NCI-H2171 (cell line): ENCODE measurements at regions not wholly inside any gene's neighbourhood (a gene's known extent, or its start where the extent isn't known, plus 50 kb on each side); places are given as distances from the start of the nearest gene placed in this dataset.

Experiments
- DNase-seq: peaks from one replicate; lab custom pipeline; 2025; lab: John Stamatoyannopoulos, UW

DNA sequence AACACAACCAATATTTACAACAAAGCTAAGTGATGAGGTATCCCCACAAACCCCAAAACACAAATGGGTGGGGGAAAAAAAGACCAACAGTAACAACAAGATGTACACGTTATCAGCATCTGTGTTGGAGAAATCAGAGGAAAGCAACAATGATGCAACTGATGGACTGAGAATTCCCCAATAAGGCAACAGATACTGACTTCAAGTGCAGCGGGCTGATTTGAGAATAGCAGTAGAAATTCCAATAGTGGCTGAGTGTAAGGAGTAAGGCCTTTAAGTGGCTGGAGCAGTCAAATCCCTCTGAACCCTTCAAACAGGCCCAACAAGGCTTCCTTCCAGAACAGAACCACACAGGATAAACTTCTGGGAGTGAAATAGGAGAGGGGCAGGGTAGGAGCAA is 97.6 kb downstream of the TM2D1 start:
- no peak for DNase-seq

DNA sequence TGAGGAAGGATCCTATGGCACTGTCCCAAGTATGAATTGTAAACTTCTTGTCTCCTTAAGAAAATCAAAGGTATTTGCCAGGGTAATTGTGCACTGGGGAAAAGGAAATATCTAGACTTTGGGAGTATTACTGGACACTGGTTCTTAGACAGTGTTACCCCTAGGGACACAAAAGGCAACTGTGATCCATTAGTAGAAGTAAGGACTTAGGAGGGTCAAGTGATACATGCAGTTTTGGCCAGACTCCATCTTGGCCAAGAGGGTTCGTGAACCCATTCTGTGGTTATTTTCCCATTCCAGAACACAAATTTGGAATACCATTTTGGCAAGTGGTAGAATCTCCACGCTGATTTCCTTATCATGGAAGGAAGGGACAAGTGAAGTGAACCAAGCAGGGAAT is 98.1 kb downstream of the TM2D1 start:
- DNase-seq: no peak

DNA sequence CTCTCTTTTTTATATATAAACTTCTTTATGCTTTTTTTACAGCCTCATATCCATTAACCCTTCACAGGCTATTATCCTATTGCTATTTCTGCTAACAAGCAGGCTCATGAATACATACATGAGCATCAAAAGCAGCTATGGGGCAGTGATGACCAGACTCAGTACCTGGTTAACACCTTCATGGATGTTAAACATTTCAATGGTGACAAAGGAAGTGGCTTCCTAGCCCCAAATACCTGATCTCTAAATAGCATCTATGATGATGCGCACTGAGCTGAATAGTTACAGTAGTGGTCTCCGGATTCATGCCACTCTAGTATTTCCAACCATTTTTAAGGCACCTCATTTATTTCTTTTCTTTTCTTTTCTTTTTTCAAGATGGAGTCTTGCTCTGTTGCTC is 101.1 kb downstream of the TM2D1 start:
- no peak for DNase-seq

DNA sequence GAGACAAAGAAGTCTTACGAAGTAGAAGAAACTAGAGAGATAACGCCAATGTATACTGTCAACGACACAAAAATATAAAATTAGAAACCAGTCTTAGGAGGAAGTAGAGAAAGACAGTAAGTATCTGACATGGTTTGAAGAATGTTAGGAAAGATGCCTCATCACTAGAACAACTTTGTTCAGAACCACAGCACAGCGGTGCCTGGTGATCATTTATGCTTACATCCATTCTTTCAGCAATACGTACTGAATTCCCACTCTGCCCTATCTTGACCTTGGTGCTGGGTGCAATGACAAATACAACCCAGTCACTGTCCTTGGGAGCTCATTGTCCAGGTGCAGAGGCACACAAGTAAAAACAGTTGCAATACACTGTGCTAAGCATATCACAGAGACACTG is 104.4 kb downstream of the TM2D1 start:
- DNase-seq: no peak

DNA sequence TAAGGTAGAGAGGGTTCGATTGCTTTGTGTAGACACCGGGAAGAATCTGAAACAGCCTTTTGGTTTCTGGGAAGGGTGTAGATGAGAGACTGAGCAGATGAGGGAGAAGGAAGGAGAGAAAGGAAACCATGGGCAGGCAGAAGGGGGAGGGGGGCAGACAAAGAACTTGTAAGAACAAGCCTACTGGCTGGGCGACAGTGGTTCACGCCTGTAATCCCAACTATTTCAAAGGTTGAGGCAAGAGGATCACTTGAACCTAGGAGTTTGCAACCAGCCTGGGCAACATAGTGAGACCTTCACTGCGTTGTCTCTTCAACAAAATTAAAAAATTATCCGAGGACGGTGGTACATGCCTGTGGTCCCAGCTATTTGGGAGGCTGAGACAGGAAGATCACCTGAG is 106.2 kb downstream of the TM2D1 start:
- no peak for DNase-seq

DNA sequence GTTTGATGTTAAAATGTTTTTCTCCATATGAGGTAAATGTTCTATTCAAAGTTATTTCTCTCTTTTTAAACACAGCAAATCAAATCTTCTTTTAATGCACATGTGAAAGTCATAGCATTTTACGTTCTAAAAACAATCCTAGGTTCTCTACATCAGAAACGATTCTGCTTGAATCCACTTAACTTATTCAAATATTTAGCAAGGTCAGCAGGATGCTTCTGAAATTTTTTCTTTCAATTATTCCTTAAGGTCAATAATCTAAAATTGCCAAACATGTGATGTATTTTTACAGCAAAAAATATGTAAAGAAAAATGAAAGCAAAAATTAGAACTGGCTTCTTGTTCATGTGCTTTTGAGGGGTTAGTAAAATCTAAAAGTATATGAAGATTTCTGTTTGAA is 106.7 kb downstream of the TM2D1 start:
- DNase-seq: no peak

DNA sequence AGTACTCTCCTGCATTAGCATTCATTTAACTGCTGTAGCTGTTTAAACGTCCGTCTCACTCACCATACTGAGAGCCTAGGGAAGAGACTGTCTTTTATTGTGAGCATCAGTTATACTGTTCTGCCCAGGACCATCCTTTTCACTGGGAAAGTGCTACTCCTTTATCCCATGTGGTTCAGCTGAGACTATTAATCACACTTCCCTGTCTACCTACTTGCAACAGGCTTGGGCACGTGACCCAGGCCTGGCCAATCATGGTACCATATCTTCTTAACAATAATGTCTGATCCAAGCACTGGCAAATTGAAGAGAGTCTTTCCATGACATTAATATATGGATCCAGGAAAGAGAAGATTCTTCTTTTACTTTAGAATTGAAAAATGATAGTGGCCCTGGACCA is 108.1 kb downstream of the TM2D1 start:
- DNase-seq: no peak

DNA sequence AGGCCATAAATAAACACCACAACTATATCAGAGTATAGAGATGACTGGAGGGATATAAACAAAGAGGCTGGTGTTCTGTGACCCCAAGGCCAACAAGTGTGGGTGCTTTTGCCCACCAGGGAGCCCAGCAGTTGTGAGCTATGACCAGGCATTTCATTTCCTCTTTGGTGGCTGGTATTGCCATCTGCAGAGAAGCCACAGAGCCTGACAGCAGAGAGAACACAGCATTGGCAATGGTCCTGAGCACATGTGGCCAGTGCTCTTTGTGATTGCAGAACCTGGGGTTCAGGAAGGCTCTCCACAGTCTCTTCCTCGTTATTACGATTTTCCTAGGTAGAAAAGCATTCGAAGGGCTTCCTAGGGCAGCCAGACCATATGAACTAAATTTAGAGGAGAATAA is 112.3 kb downstream of the TM2D1 start:
- no peak for DNase-seq

DNA sequence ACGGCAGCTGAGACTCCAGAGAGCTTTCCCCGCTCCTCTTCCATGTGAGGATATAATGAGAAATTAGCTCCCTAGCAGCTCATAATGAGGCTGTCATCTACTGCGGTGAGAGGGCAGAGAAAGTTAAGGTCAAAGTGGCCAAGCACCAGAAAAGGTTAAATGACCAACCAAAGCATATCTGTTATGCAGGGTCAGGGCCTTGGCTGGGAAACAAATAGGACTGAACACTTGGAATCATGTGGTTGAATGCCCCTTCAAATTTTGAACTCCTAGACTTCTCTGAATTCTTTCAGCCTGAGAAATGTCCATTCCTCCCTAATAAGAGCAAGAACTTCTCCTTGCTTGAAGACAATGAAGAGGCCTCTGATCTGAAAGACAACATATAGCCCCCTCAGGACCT is 115.9 kb downstream of the TM2D1 start:
- DNase-seq: no peak

DNA sequence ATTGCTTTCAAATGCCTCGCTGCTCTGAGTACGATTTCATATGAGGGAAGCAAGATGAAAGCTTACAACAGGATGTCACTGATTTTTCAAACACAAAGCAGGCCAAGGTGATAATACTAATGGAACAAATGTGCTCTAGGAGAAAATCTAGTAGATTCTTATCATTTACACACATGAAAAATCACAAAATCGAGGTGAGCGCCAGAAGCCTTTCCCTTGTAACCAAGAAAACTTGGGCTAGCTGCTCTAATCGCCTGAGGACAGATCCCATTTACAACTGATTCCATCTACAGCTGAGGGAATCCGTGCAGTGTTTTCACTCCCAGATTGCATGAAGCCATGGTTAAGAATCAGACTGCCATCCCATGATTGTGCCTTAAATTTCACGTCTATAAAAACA is 117.5 kb downstream of the TM2D1 start:
- no peak for DNase-seq

DNA sequence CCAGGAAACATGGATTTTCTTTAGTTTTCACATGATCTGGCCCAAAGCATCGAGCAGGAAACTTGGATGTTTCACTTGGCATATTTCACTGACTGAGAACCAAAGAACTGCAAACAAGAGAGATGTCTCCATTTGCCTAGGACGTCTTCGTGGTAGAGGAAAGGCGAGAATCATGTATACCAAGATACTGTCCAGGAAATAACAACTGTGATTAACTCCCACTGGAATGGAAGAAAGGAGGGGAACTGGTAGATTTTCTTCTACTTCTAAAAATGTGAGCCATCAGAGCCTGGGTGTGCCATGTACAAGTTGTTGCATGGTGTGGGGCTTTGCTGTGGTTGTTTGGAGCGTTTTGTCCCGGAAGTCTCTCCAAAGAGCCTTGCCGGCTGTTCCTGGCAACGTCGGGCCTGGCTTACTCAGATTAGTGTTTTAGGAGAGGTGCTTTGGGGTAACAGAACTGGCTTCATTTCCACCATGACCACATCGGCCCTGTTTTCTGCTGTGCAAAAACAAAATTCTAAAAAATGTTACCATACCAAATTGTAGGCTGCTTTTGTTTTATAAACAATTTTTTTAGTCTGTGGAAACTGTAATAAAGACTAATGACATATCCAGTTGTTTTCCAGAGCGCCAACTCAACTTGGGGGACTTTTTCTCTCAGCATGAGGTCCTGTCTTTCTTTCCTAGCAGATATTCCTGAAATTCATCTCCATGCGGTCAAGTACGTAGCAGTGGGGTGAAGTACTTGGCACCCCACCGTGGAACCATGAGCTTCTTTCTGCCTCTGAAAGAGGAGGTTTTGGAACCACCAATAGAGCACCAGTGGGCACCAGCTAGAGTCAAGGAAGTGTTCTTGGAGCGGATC is 118.3 kb downstream of the TM2D1 start:
- no peak for DNase-seq

DNA sequence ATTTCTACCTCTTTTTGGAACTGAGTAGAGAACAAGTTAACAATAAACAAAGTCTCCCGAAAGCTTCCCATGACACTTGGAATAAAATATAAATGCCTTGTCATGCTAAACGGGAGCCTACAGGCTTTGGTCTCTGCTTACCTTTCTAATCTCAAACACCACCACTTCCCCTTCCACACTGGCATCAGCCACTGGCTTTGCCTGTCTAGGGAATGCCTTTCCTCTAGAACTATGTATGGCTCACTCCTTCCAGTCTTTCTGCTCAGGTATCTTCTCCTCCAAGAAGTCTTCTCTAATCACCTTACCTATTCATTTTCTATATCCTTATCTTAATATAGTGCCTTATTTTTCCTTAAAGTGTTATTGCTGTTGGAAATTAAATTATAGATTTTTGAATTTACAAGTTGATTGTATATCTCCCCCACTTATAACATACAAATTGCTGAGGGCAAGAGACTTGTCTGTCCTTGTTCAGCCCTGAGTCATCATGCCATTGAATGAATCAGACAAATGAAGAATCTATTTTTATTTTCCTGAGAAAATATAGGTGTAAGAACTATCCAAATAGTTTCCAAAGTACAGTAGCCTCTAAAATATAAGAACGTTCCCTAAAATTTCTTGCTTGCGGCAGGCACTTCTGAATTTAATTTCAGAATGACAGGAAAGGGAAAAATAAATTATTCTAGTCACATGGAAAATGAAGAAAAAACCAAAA is 119.2 kb downstream of the TM2D1 start:
- no peak for DNase-seq

DNA sequence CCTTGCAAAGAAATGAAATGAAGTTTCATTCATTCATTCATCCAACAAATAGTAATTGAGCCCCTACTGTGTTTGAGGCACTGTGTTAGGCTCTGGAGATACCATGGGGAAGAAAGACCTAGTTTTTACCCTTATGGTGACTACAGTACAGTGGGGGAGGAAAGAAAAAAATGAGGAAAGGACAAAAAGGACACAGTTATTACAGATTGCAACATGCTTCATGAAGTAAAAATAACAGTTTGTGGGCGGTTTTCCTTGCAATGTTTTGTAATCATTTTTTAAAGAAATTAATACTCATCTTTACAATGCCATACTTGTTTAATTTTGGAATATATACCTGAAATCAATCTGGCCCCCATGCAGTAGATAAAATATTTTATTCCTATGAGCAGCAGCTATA is 120.3 kb downstream of the TM2D1 start:
- DNase-seq: no peak

DNA sequence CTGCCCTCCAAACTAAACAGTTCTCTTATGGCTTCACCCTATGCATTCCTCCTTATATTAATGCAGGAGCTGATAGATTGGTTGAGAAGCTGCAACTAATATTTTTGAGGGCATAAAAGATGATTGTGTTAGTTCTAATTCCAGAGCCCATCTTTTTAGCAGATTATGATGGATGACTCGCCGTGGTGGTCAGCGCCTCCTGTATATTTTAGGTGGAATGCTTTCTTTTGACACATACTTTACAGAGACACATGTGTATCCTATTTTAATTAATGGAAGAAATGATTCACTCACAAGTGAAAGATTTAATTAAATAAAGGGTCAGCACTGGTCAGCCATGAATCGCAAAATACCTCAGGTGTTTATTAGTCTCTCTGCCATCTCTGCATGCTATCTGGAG is 120.7 kb downstream of the TM2D1 start:
- DNase-seq: no peak

DNA sequence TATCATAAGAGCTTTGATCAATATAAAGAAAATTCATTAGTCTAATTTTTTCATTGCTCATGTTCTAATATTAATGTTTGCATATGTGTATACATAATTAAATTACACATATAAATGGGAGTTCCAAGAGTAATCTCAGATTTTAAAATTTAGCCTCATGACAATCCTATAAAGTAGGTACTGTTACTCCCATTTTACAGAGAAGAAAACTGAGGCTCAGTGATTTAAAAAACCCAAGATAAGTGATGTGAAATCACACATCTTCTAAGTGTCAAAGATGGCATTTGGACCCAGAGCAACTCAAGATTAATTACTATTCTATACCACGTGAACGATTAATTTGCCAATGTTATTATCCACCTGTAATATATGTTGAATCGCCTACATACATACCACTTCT is 122.3 kb downstream of the TM2D1 start:
- no peak for DNase-seq

DNA sequence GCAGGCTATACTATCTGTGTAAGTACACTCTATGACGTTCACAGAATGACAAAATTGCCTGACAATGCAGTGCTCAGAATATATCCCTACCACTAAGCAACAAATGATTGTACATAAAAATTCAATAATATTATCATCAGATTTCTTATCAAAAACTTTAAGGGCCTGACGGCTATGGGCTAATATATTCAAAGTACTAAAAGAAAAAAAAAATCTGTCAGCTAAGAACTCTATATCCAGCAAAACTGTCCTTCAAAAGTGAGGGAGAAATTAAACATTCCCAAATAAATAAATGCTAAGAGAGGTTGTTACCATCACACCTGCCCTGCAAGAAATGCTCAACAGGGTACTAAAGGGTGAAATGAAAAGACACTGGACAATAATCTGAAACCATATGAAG is 127.3 kb downstream of the TM2D1 start:
- no peak for DNase-seq

DNA sequence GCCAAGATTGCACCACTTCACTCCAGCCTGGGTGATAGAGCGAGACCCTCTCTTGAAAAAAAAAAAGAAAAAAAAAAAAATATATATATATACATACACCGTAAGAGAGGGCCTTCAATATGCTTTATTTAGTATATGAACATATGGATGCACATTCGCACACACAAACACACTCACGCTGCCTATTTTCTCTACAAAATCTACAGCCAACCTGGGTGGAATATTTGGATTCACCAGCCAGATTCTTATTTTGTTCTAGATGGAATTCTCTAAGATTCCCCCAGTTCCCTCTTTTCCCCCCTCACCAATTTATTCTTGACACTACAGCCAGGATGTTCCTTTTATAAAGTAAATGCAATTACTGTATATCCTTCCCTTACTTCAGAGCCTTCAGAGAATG is 131.6 kb downstream of the TM2D1 start:
- no peak for DNase-seq

DNA sequence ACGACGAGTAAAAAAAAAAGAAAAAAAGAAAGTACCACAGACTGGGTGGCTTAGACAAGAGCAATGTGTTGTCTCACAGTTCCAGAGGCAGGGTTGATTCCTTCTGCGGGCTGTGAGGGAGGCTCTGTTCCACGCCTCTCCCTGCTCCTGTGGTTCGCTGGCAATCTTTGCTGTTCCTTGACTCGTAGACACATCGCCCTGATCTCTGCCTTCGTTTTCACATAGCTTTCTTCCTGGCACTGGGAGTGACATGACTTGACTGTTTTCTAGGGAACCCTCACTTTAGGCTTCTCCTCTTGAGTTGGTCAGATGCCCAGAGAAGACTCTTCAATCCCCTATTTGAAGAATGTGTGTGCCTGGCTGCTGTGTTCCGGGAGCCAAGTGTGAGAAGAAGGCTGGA is 133.6 kb downstream of the TM2D1 start:
- DNase-seq: no peak

DNA sequence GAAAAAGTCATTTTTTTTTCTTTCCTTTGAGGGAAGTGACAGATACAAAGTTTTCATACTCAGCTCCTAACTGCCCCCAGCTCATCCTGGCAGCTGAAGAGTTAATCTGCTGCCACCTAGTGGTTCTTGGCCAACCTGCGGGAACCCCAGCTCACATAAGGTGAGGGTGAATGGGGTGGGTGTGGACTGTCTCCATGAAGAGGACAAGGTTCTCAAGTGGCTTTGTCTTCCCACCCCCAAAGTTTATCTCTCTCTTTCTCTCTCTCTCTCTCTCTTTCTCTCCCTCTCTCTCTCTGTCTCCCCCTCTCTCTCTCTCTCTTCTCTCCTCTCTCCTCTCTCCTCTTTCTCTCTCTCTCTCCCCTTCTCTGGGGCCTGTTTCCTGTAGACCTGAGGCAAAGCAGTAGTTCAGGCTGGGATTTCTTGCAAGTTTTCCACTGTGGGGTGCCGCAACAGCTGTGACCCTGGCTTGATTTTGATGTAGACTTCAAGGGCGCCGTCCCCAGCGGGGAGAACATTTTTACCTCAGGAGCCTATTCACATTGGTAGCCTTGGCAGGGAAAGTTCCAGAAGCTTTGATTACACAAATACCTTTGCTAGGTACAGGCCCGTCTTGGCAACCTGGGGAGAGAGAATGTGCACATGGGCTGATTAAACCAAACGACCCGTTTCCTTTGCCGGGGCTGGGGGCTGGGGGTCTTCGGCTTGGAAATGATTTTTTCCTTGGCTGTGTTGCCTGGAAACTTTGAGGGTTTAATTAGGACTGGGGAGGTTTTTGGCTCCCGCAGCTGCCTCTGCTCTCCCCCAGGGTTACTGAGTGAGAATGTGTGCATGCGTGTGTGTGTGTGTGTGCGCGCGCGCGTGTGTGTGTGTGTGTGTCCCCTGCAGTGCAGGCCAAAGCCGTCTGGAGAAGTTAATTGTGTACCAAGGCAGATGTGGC is 135.9 kb downstream of the TM2D1 start:
- peak; percentile 68 for DNase-seq

DNA sequence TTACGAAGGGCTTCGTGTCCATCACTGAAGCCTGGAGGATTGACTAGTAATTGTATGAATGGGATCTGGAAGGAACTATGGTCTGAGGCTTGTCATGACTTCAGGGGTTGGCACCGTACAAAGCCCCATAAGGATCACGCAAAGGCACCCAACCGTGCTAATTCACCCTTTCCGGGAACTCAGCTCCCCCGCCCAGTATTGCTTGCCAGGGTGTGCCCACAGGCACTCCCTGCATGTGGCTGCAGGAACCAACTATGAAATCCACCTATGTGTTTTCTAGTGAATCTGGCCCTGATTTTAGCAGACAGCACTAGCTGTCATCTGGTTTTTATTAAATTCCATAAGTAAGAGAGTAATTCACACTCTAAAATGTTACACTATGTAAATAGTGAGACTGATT is 139.2 kb downstream of the TM2D1 start:
- DNase-seq: peak; percentile 5

DNA sequence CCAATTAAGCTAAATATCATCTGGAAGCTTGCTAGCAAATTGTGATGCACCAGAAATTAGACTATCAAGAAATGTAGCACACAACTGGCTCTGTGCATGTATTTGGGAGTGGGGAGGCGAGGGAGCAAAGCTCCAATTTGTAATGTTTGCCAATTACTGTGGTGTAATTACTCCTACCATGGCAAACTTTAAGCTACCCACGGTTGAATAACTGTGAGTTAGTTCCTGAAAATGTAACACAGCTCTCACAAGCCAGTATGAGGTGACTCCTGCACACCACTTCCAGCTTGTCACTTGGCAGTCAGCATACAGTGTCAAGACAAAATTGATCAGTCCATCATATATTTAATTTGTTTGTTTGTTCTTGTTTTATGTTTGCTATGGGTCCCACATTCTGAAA is 141.2 kb downstream of the TM2D1 start:
- DNase-seq: no peak

DNA sequence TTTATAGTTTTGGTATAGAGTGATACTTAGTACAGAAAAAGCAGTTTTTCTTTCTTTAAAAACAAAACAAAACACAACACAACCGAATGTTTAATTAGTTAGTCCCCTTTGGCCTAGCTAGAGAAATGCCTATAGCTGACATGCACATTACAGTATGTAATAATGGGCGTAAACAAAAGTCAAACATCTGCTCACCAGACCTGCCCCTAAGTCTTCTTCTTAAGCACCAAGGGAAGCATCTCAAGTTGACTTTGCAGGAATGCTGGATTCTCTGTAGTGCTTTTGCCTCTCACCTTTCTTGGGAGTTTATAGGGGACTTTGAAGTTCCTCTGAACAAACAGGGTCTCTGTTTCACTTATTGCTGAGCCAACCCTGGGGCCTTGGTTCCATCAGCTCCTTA is 143.7 kb downstream of the TM2D1 start:
- no peak for DNase-seq

DNA sequence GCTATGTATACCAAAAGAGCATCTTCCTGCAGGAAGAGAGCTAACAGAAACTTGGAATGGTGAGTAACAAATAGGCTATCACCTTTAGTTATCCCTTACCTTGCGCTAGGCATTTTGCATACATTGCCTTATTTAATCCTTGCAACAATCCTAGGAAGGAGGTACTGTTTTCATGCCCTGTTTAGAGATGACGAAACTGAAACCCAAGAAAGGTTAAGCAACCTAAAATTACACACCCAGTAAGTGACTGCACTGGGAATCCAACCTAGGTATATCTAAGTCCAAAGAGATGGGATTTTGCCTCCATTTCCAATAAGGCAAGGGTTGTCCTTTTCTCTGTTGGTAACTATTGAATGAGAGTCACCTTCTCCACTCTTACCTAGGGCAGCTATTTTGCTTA is 144.5 kb downstream of the TM2D1 start:
- no peak for DNase-seq
